ENCODE measurements at regions not wholly inside any gene's neighbourhood (a gene's known extent, or its start where the extent isn't known, plus 50 kb on each side); places are given as distances from the start of the nearest gene placed in this dataset.

- peaks cover 0 to 5% (median 0%) of the 10 kb centered on the region in 4 experiments; a peak in 1 of 7 replicates for H3K4me1 ChIP-seq (replicated peaks in 1 of 4; ENCODE audit: control insufficient read depth in 3 of 4, insufficient read depth in 4 of 4, low read length in 3 of 4)
- TF ChIP-seq HDAC2 (IDR thresholded peaks at IDR 0.05; ENCODE audit: borderline replicate concordance in 1 of 2, low read depth in 2 of 2, low read length in 2 of 2) (no peak), CTBP2 (IDR thresholded peaks at IDR 0.05; ENCODE audit: borderline replicate concordance, insufficient read depth, insufficient read length, low read length) (no peak), YY1 (IDR thresholded peaks at IDR 0.05; ENCODE audit: low read depth, low read length) (no peak), JUN (IDR thresholded peaks at IDR 0.05; ENCODE audit: low read depth, low read length) (no peak)
These were observed 178.1 kb upstream of the SEMA3E start for GRCh38 chr7:83827036-83827435.

More at GRCh38 chr7:83827036-83827435, 178.1 kb upstream of the SEMA3E start:
- H2BK20ac ChIP-seq (ENCODE audit: low read length): no peak overlapping the region
- H4K8ac ChIP-seq (ENCODE audit: extremely low read depth, insufficient read depth, low read length): no peak overlapping the region
- no peak overlapping the region for H2BK15ac ChIP-seq (ENCODE audit: low read length)
- no peaks in the 10 kb centered on the region for H3K27me3 ChIP-seq (replicated peaks in 1 of 4; ENCODE audit: control insufficient read depth in 3 of 4, extremely low read depth in 1 of 4, insufficient read depth in 3 of 4, low read length in 3 of 4)
- H3K36me3 ChIP-seq (ENCODE audit: control insufficient read depth in 2 of 4, insufficient read depth in 4 of 4, low read length in 3 of 4): no peaks in the 10 kb centered on the region
- H4K20me1 ChIP-seq (replicated peaks in 1 of 2; ENCODE audit: control insufficient read depth in 1 of 2, insufficient read depth in 2 of 2, low read length in 2 of 2): no peaks in the 10 kb centered on the region
- H4K91ac ChIP-seq (replicated peaks; ENCODE audit: insufficient read length, low read length): no peak overlapping the region
- DNase-seq (ENCODE audit: low read depth in 1 of 2, low spot score in 2 of 2) (no peak), FAIRE-seq (no peak)
- no peaks in the 10 kb centered on the region for H3K23me2 ChIP-seq (ENCODE audit: low read depth, low read length)
- H3K9me3 ChIP-seq (ENCODE audit: insufficient read depth in 2 of 2, low read depth in 1 of 2, low read length in 1 of 2): no peaks in the 10 kb centered on the region
- no peaks in the 10 kb centered on the region for H3K79me2 ChIP-seq (ENCODE audit: control insufficient read depth in 1 of 2, insufficient read depth in 2 of 2, low read length in 2 of 2)
- H2BK120ac ChIP-seq (replicated peaks; ENCODE audit: low read depth, low read length): no peak overlapping the region
- no peak overlapping the region for H2BK5ac ChIP-seq (ENCODE audit: low read depth, low read length)
- H3K23ac ChIP-seq (ENCODE audit: insufficient read length): no peak overlapping the region
- H3K9ac ChIP-seq (replicated peaks in 1 of 4; ENCODE audit: extremely low read depth in 1 of 4, low read depth in 3 of 4, low read length in 3 of 4): no peak overlapping the region
- POLR2A ChIA-PET (ENCODE audit: partially characterized antibody): no interaction called here
- no peak overlapping the region for H2AFZ ChIP-seq (ENCODE audit: low read length)
- no peak overlapping the region for H3K27ac ChIP-seq (ENCODE audit: low read depth, low read length)
- H3K56ac ChIP-seq (replicated peaks; ENCODE audit: insufficient read length, low read depth, low read length): no peak overlapping the region
- no peak overlapping the region for H4K5ac ChIP-seq (ENCODE audit: insufficient read length, low read depth, low read length)
- CTCF ChIA-PET (ENCODE audit: partially characterized antibody): no interaction called here
- H3K4me3 ChIP-seq (ENCODE audit: extremely low read depth in 1 of 4, insufficient read depth in 2 of 4, low read depth in 3 of 4, low read length in 4 of 4): no peak overlapping the region
- H2BK12ac ChIP-seq (ENCODE audit: low read depth, low read length): no peak overlapping the region
- no peak overlapping the region for H3K4me2 ChIP-seq (ENCODE audit: insufficient read depth in 1 of 2, low read depth in 2 of 2, low read length in 2 of 2)
- H2AK5ac ChIP-seq (ENCODE audit: low read depth, low read length): no peak overlapping the region
- H3K79me1 ChIP-seq (ENCODE audit: low read depth, low read length): no peaks in the 10 kb centered on the region
- WGBS, 2 experiments (ENCODE audit: extremely low coverage in 1 of 2, insufficient coverage in 1 of 2, insufficient read length in 1 of 2, insufficient replicate concordance in 2 of 2, low coverage in 1 of 2, low lambda C conversion rate in 2 of 2, missing lambda C conversion rate in 1 of 2): 90% methylated on average over 3 of the region's 4 CpGs; no CpG with 5 or more reads in 1 of the 2 experiments
- no peak overlapping the region for H3K18ac ChIP-seq (ENCODE audit: extremely low read depth, low read length)
- H3K14ac ChIP-seq (ENCODE audit: insufficient read length): no peak overlapping the region
- no peak overlapping the region for H3K4ac ChIP-seq (replicated peaks; ENCODE audit: insufficient read length, low read depth, low read length)

Measured in H1 (cell line).